ENCODE measurements at regions not wholly inside any gene's neighbourhood (a gene's known extent, or its start where the extent isn't known, plus 50 kb on each side); places are given as distances from the start of the nearest gene placed in this dataset.

GRCh38 chr10:78575400-78575799 is 493.4 kb upstream of the ZMIZ1 start:
- TF ChIP-seq ZFX (IDR thresholded peaks at IDR 0.05; ENCODE audit: borderline replicate concordance) (no peak), CTCF (IDR thresholded peaks at IDR 0.05) (no peak)

GRCh38 chr10:78576276-78576675 is 492.5 kb upstream of the ZMIZ1 start:
- TF ChIP-seq CTCF (IDR thresholded peaks at IDR 0.05): no peak
- no peak for TF ChIP-seq ZFX (IDR thresholded peaks at IDR 0.05; ENCODE audit: borderline replicate concordance)
- H3K27ac ChIP-seq: no peak overlapping the region

More at GRCh38 chr10:78575400-78575799, 493.4 kb upstream of the ZMIZ1 start:
- H3K27ac ChIP-seq: no peak overlapping the region

GRCh38 chr10:78577712-78578111 is 491.1 kb upstream of the ZMIZ1 start:
- no peak for TF ChIP-seq CTCF (IDR thresholded peaks at IDR 0.05)
- TF ChIP-seq ZFX (IDR thresholded peaks at IDR 0.05; ENCODE audit: borderline replicate concordance): no peak
- no peak overlapping the region for H3K27ac ChIP-seq

GRCh38 chr10:78578929-78579328 is 489.8 kb upstream of the ZMIZ1 start:
- H3K27ac ChIP-seq: no peak overlapping the region
- TF ChIP-seq CTCF (IDR thresholded peaks at IDR 0.05): no peak
- TF ChIP-seq ZFX (IDR thresholded peaks at IDR 0.05; ENCODE audit: borderline replicate concordance): no peak

GRCh38 chr10:78579576-78579975 is 489.2 kb upstream of the ZMIZ1 start:
- TF ChIP-seq ZFX (IDR thresholded peaks at IDR 0.05; ENCODE audit: borderline replicate concordance): no peak
- no peak for TF ChIP-seq CTCF (IDR thresholded peaks at IDR 0.05)
- H3K27ac ChIP-seq: no peak overlapping the region

GRCh38 chr10:78579995-78580394 is 488.8 kb upstream of the ZMIZ1 start:
- TF ChIP-seq CTCF (IDR thresholded peaks at IDR 0.05): no peak
- TF ChIP-seq ZFX (IDR thresholded peaks at IDR 0.05; ENCODE audit: borderline replicate concordance): no peak
- no peak overlapping the region for H3K27ac ChIP-seq

- no peak overlapping the region for H3K27ac ChIP-seq
- TF ChIP-seq ZFX (IDR thresholded peaks at IDR 0.05; ENCODE audit: borderline replicate concordance) (no peak), CTCF (IDR thresholded peaks at IDR 0.05) (no peak)
Measured at GRCh38 chr10:78581133-78581694, 487.6 kb upstream of the ZMIZ1 start.

All from 22Rv1 (cell line).